ENCODE measurements at regions not wholly inside any gene's neighbourhood (a gene's known extent, or its start where the extent isn't known, plus 50 kb on each side); places are given as distances from the start of the nearest gene placed in this dataset.

- no peaks in the 10 kb centered on the region for H3K27me3 ChIP-seq
- 72 to 85% (median 81%) methylated on average over 3 of the region's 3 CpGs for WGBS, 3 donors
- no peaks in the 10 kb centered on the region for H3K9me3 ChIP-seq
- no peak for DNase-seq
- H3K27ac ChIP-seq = no peak overlapping the region
- no peaks in the 10 kb centered on the region for H3K36me3 ChIP-seq
- H3K4me1 ChIP-seq (ENCODE audit: insufficient read depth) = no peaks in the 10 kb centered on the region
- H3K4me3 ChIP-seq = no peak overlapping the region
- TF ChIP-seq EP300 (IDR thresholded peaks at IDR 0.05) = no peak
- intact Hi-C loops (cut with DNase I) = no loop called here
These were observed 1387.0 kb upstream of the TENM4 start for GRCh38 chr11:80827781-80828180.

- Histone ChIP-seq H3K36me3 (no peaks in the 10 kb centered on the region), H3K27me3 (no peaks in the 10 kb centered on the region), H3K9me3 (no peaks in the 10 kb centered on the region), H3K27ac (no peak overlapping the region), H3K4me1 (ENCODE audit: insufficient read depth) (no peaks in the 10 kb centered on the region), H3K4me3 (no peak overlapping the region)
- no peak for TF ChIP-seq EP300 (IDR thresholded peaks at IDR 0.05)
- no peak for TF ChIP-seq CTCF (IDR thresholded peaks at IDR 0.05)
- no peak for TF ChIP-seq POLR2A (IDR thresholded peaks at IDR 0.05)
- intact Hi-C loops (cut with DNase I) = no loop called here
- no peak for DNase-seq
- 87 to 91% (median 88%) methylated on average over 2 of the region's 2 CpGs for WGBS, 3 donors
These were observed 1386.0 kb upstream of the TENM4 start for GRCh38 chr11:80826808-80827207.

- WGBS, 3 donors = 88 to 95% (median 89%) methylated on average over 7 of the region's 7 CpGs
- no peak for TF ChIP-seq POLR2A (IDR thresholded peaks at IDR 0.05)
- TF ChIP-seq CTCF (IDR thresholded peaks at IDR 0.05) = no peak
- no peak for TF ChIP-seq EP300 (IDR thresholded peaks at IDR 0.05)
- Histone ChIP-seq H3K36me3 (no peaks in the 10 kb centered on the region), H3K4me1 (ENCODE audit: insufficient read depth) (no peaks in the 10 kb centered on the region), H3K9me3 (no peaks in the 10 kb centered on the region), H3K4me3 (no peak overlapping the region), H3K27ac (no peak overlapping the region), H3K27me3 (no peaks in the 10 kb centered on the region)
- intact Hi-C loops (cut with DNase I) = no loop called here
- DNase-seq = no peak
These were observed 1381.5 kb upstream of the TENM4 start for GRCh38 chr11:80822308-80822707.

- TF ChIP-seq POLR2A (IDR thresholded peaks at IDR 0.05) = no peak
- TF ChIP-seq EP300 (IDR thresholded peaks at IDR 0.05) = no peak
- TF ChIP-seq CTCF (IDR thresholded peaks at IDR 0.05) = no peak
- no peak for DNase-seq
- WGBS, 3 donors = 89 to 97% (median 93%) methylated on average over 1 of the region's 1 CpG
- Histone ChIP-seq H3K36me3 (no peaks in the 10 kb centered on the region), H3K4me3 (no peak overlapping the region), H3K27me3 (no peaks in the 10 kb centered on the region), H3K4me1 (ENCODE audit: insufficient read depth) (no peaks in the 10 kb centered on the region), H3K27ac (no peak overlapping the region), H3K9me3 (no peaks in the 10 kb centered on the region)
- intact Hi-C loops (cut with DNase I) = no loop called here
These were observed 1378.4 kb upstream of the TENM4 start for GRCh38 chr11:80819271-80819670.

- intact Hi-C loops (cut with DNase I) = no loop called here
- H3K4me1 ChIP-seq (ENCODE audit: insufficient read depth) = no peaks in the 10 kb centered on the region
These were observed 1376.1 kb upstream of the TENM4 start for GRCh38 chr11:80816966-80817365.

More at GRCh38 chr11:80816966-80817365, 1376.1 kb upstream of the TENM4 start:
- no peaks in the 10 kb centered on the region for H3K36me3 ChIP-seq
- no peak overlapping the region for H3K27ac ChIP-seq
- DNase-seq = no peak
- whole genome bisulfite sequencing, 3 donors = 82 to 87% (median 84%) methylated on average over 4 of the region's 4 CpGs
- no peaks in the 10 kb centered on the region for H3K27me3 ChIP-seq
- no peak for TF ChIP-seq CTCF (IDR thresholded peaks at IDR 0.05)
- TF ChIP-seq POLR2A (IDR thresholded peaks at IDR 0.05) = no peak
- TF ChIP-seq EP300 (IDR thresholded peaks at IDR 0.05) = no peak
- H3K4me3 ChIP-seq = no peak overlapping the region
- H3K9me3 ChIP-seq = no peaks in the 10 kb centered on the region
